Hypothalamus (tissue), 51 donors: ENCODE measurements at regions not wholly inside any gene's neighbourhood (a gene's known extent, or its start where the extent isn't known, plus 50 kb on each side); places are given as distances from the start of the nearest gene placed in this dataset.
"Not testable (repeated sequence)": the region's sequence is repeated elsewhere in the genome, so short reads cannot be mapped to it uniquely, and the experiment has no call there.

Source experiments
- DNase-seq, 51 donors: peaks; one replicate each; lab custom pipeline; 2025; lab: John Stamatoyannopoulos, UW

- no peak for DNase-seq
These were observed 270.1 kb upstream of the FTMT start for GRCh38 chr5:121581588-121581987.

GRCh38 chr5:121596882-121597281 lies 254.8 kb upstream of the FTMT start:
- no peak for DNase-seq

GRCh38 chr5:121608826-121609225 lies 242.9 kb upstream of the FTMT start:
- DNase-seq: no peak

GRCh38 chr5:121624035-121624434 lies 227.6 kb upstream of the FTMT start:
- DNase-seq: no peak

GRCh38 chr5:121628783-121629182 lies 222.9 kb upstream of the FTMT start:
- DNase-seq: no peak

GRCh38 chr5:121630402-121630801 lies 221.3 kb upstream of the FTMT start:
- no peak for DNase-seq

GRCh38 chr5:121634946-121635345 lies 216.7 kb upstream of the FTMT start:
- peak in 1 of 51 donors; percentile 27 for DNase-seq

- no peak for DNase-seq
These were observed 213.6 kb upstream of the FTMT start for GRCh38 chr5:121638126-121638525.

- no peak for DNase-seq
These were observed 211.4 kb upstream of the FTMT start for GRCh38 chr5:121640298-121640697.

GRCh38 chr5:121658221-121658620 lies 193.5 kb upstream of the FTMT start:
- no peak for DNase-seq

GRCh38 chr5:121660142-121660541 lies 191.5 kb upstream of the FTMT start:
- no peak for DNase-seq

- DNase-seq: not testable (repeated sequence)
These were observed 186.1 kb upstream of the FTMT start for GRCh38 chr5:121665542-121665941.

GRCh38 chr5:121667292-121667691 lies 184.4 kb upstream of the FTMT start:
- no peak for DNase-seq

- DNase-seq: no peak
These were observed 183.0 kb upstream of the FTMT start for GRCh38 chr5:121668635-121669034.

- DNase-seq: no peak
These were observed 180.1 kb upstream of the FTMT start for GRCh38 chr5:121671624-121672023.

GRCh38 chr5:121675924-121676323 lies 175.8 kb upstream of the FTMT start:
- DNase-seq: no peak

GRCh38 chr5:121681229-121681855 lies 170.3 kb upstream of the FTMT start:
- no peak for DNase-seq

- DNase-seq: no peak
These were observed 163.6 kb upstream of the FTMT start for GRCh38 chr5:121688126-121688525.

GRCh38 chr5:121688781-121689180 lies 162.9 kb upstream of the FTMT start:
- DNase-seq: no peak

- DNase-seq: no peak
These were observed 160.2 kb upstream of the FTMT start for GRCh38 chr5:121691478-121691877.

- no peak for DNase-seq
These were observed 159.5 kb upstream of the FTMT start for GRCh38 chr5:121692158-121692557.

- no peak for DNase-seq
These were observed 157.8 kb upstream of the FTMT start for GRCh38 chr5:121693864-121694263.

- DNase-seq: no peak
These were observed 156.4 kb upstream of the FTMT start for GRCh38 chr5:121695307-121695706.
